ENCODE measurements at regions not wholly inside any gene's neighbourhood (a gene's known extent, or its start where the extent isn't known, plus 50 kb on each side); places are given as distances from the start of the nearest gene placed in this dataset.

GRCh38 chr7:117929237-117929636 lies 56.0 kb upstream of the CTTNBP2 start:
- peak; percentile 11 for DNase-seq (ENCODE audit: low read depth, low spot score)

GRCh38 chr7:117931314-117931713 lies 58.1 kb upstream of the CTTNBP2 start:
- DNase-seq (ENCODE audit: low read depth, low spot score) = no peak

GRCh38 chr7:117937049-117937752 lies 64.0 kb upstream of the CTTNBP2 start:
- DNase-seq (ENCODE audit: low read depth, low spot score) = no peak

- DNase-seq (ENCODE audit: low read depth, low spot score) = no peak
These were observed 64.7 kb upstream of the CTTNBP2 start for GRCh38 chr7:117937753-117938483.

- DNase-seq (ENCODE audit: low read depth, low spot score) = no peak
These were observed 68.0 kb upstream of the CTTNBP2 start for GRCh38 chr7:117941138-117941810.

- no peak for DNase-seq (ENCODE audit: low read depth, low spot score)
These were observed 69.5 kb upstream of the CTTNBP2 start for GRCh38 chr7:117942780-117943179.

- DNase-seq (ENCODE audit: low read depth, low spot score) = no peak
These were observed 71.6 kb upstream of the CTTNBP2 start for GRCh38 chr7:117944886-117945285.

GRCh38 chr7:117946151-117946633 lies 73.0 kb upstream of the CTTNBP2 start:
- peak; percentile 43 for DNase-seq (ENCODE audit: low read depth, low spot score)

- DNase-seq (ENCODE audit: low read depth, low spot score) = no peak
These were observed 76.0 kb upstream of the CTTNBP2 start for GRCh38 chr7:117949232-117949631.

- no peak for DNase-seq (ENCODE audit: low read depth, low spot score)
These were observed 77.5 kb upstream of the CTTNBP2 start for GRCh38 chr7:117950601-117951260.

- DNase-seq (ENCODE audit: low read depth, low spot score) = no peak
These were observed 78.0 kb upstream of the CTTNBP2 start for GRCh38 chr7:117951285-117951684.

GRCh38 chr7:117951691-117952280 lies 78.5 kb upstream of the CTTNBP2 start:
- no peak for DNase-seq (ENCODE audit: low read depth, low spot score)

GRCh38 chr7:117955046-117955445 lies 81.8 kb upstream of the CTTNBP2 start:
- no peak for DNase-seq (ENCODE audit: low read depth, low spot score)

- DNase-seq (ENCODE audit: low read depth, low spot score) = no peak
These were observed 87.1 kb upstream of the CTTNBP2 start for GRCh38 chr7:117960351-117960750.

GRCh38 chr7:117961235-117961634 lies 88.0 kb upstream of the CTTNBP2 start:
- no peak for DNase-seq (ENCODE audit: low read depth, low spot score)

GRCh38 chr7:117962366-117962994 lies 89.2 kb upstream of the CTTNBP2 start:
- DNase-seq (ENCODE audit: low read depth, low spot score) = no peak

- DNase-seq (ENCODE audit: low read depth, low spot score) = no peak
These were observed 90.3 kb upstream of the CTTNBP2 start for GRCh38 chr7:117963264-117964197.

GRCh38 chr7:117970801-117971200 lies 97.6 kb upstream of the CTTNBP2 start:
- no peak for DNase-seq (ENCODE audit: low read depth, low spot score)

GRCh38 chr7:117971556-117972244 lies 98.5 kb upstream of the CTTNBP2 start:
- DNase-seq (ENCODE audit: low read depth, low spot score) = no peak
